ENCODE measurements at regions not wholly inside any gene's neighbourhood (a gene's known extent, or its start where the extent isn't known, plus 50 kb on each side); places are given as distances from the start of the nearest gene placed in this dataset.

DNA sequence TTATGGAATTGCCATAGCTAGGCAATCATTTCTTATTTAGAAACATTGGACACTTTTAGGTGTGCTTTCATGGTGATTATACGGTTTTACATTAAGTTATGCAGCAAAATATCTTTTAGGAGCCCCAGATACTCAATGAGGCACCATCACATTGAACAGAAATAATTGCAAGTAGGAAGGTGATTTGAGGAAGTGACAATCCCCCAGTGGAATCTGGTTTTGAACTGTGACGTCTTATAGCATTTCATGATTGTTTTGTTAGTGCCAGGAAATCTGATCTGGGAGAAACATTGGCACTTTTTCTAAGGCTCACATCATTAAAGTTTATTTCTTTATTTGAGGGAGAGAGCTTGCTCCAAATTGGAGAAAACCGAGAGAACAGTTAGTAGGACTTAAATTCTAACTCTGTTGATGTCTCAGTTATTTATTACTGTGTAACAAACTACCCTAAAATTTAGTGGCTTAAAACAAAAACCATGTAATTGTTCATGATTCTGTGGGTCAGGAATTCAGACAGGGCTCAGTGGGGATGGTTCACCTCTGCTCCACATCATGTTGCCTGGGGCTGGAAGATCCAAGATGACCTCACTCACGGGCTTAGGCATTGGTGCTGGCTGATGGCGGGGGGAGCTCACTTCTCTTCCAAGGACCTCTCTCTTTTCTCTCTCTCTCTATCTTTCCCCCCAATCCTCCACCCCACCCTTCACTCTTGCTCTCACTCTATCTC lies 78.2 kb upstream of the STEAP1B start:
- no peak for DNase-seq
- peaks cover 0 to under 1% (median 0%) of the 10 kb centered on the region in 9 donors for H3K36me3 ChIP-seq
- H3K4me3 ChIP-seq: no peak overlapping the region
- no peak for TF ChIP-seq POLR2A (IDR thresholded peaks at IDR 0.05)
- TF ChIP-seq CTCF (IDR thresholded peaks at IDR 0.05): no peak
- no peaks in the 10 kb centered on the region for H3K27me3 ChIP-seq
- no peaks in the 10 kb centered on the region for H3K9me3 ChIP-seq
- peak in 3 of 4 donors; percentile 43 to 75 (median 51) for ATAC-seq
- peaks cover 3 to 46% (median 13%) of the 10 kb centered on the region in 12 donors for H3K4me1 ChIP-seq
- intact Hi-C loops (cut with DNase I): no loop called here
- H3K27ac ChIP-seq: peak overlapping the region in 11 of 12 donors; percentile 33 to 91 (median 67)
- 60 to 70% (median 63%) methylated on average over 5 of the region's 5 CpGs for WGBS, 4 donors

- peak in 2 of 5 donors; percentile 36 to 40 for DNase-seq
- H3K36me3 ChIP-seq: peaks cover 0 to 6% (median 0%) of the 10 kb centered on the region in 9 donors
- H3K4me1 ChIP-seq: peaks cover 0 to 43% (median 8%) of the 10 kb centered on the region in 12 donors
- WGBS, 4 donors: 37 to 50% (median 48%) methylated on average over 6 of the region's 6 CpGs
- no peaks in the 10 kb centered on the region for H3K27me3 ChIP-seq
- intact Hi-C loops (cut with DNase I): no loop called here
- H3K9me3 ChIP-seq: no peaks in the 10 kb centered on the region
- H3K4me3 ChIP-seq: no peak overlapping the region
- ATAC-seq: peak; percentile 76 to 94 (median 92)
- no peak for TF ChIP-seq POLR2A (IDR thresholded peaks at IDR 0.05)
- peak in 2 of 12 donors; percentile 11 to 12 for TF ChIP-seq CTCF (IDR thresholded peaks at IDR 0.05)
- peak overlapping the region in 11 of 12 donors; percentile 33 to 91 (median 67) for H3K27ac ChIP-seq
Measured at GRCh38 chr7:22577470-22578001, 77.5 kb upstream of the STEAP1B start.

GRCh38 chr7:22576612-22577469 lies 76.9 kb upstream of the STEAP1B start:
- peak overlapping the region in 11 of 12 donors; percentile 33 to 91 (median 67) for H3K27ac ChIP-seq
- TF ChIP-seq POLR2A (IDR thresholded peaks at IDR 0.05): no peak
- no peak for TF ChIP-seq CTCF (IDR thresholded peaks at IDR 0.05)
- 88 to 95% (median 93%) methylated on average over 5 of the region's 5 CpGs for WGBS, 4 donors
- H3K36me3 ChIP-seq: peaks cover 0 to 8% (median 0%) of the 10 kb centered on the region in 9 donors
- ATAC-seq (no peak), DNase-seq (no peak)
- no peaks in the 10 kb centered on the region for H3K27me3 ChIP-seq
- intact Hi-C loops (cut with DNase I): no loop called here
- peaks cover 0 to 46% (median 8%) of the 10 kb centered on the region in 12 donors for H3K4me1 ChIP-seq
- no peak overlapping the region for H3K4me3 ChIP-seq
- H3K9me3 ChIP-seq: no peaks in the 10 kb centered on the region
